Epithelial cell of proximal tubule (primary cell): ENCODE measurements at regions not wholly inside any gene's neighbourhood (a gene's known extent, or its start where the extent isn't known, plus 50 kb on each side); places are given as distances from the start of the nearest gene placed in this dataset.

Experiments
- DNase-seq: peaks from one replicate; pipeline ENCODE4 v3.0.0-alpha.2; 2011; ENCODE audit warnings: low read depth
- H3K4me3 ChIP-seq: 2 replicates; pipeline ENCODE4 v1.5.1; 2011; ENCODE audit warnings: low read depth, mild to moderate bottlenecking, low read length
- TF ChIP-seq, protein P1 (sequence below): conservative IDR thresholded peaks from 2 replicates; pipeline ENCODE4 v1.5.1; 2012; ENCODE audit warnings: low read depth, mild to moderate bottlenecking, low read length

DNA sequence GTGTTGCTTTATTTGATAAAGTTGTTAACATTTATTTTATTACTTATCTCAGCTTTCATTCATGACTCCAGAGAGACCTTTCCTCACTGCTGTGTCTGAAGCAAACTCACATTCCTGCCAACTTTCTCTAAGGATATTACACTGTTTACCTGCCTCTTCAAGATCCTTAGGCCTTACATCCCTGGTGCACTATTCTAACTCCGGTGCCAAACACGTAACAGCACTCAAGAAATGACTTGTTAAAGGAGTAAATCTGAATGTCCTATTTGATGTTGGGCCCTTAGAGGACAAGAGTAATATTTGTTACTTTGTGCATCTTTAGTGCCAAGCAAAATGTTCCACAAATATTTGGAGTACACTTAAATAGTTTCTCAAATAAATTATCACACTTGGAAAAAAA is 324.1 kb upstream of the FLRT2 start:
- no peak overlapping the region for H3K4me3 ChIP-seq
- TF ChIP-seq, protein P1, sequence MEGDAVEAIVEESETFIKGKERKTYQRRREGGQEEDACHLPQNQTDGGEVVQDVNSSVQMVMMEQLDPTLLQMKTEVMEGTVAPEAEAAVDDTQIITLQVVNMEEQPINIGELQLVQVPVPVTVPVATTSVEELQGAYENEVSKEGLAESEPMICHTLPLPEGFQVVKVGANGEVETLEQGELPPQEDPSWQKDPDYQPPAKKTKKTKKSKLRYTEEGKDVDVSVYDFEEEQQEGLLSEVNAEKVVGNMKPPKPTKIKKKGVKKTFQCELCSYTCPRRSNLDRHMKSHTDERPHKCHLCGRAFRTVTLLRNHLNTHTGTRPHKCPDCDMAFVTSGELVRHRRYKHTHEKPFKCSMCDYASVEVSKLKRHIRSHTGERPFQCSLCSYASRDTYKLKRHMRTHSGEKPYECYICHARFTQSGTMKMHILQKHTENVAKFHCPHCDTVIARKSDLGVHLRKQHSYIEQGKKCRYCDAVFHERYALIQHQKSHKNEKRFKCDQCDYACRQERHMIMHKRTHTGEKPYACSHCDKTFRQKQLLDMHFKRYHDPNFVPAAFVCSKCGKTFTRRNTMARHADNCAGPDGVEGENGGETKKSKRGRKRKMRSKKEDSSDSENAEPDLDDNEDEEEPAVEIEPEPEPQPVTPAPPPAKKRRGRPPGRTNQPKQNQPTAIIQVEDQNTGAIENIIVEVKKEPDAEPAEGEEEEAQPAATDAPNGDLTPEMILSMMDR: no peak
- no peak for DNase-seq

DNA sequence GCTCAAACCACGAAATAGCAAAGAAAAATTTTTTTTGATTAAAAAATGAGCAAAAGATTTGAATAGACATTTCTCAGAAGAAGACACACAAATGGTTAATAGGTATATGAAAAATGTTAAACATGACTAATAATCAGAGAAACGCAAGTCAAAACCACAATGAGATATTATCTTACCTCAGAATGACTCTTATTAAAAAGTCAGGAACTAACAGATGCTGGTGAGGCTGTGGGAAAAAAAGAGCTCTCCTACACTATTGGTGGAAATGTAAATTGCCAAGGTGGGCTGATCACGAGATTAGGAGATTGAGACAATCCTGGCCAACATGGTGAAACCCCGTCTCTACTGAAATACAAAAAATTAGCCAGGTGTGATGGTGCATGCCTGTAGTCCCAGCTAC is 315.5 kb upstream of the FLRT2 start:
- TF ChIP-seq, protein P1: no peak
- H3K4me3 ChIP-seq: no peak overlapping the region
- no peak for DNase-seq

DNA sequence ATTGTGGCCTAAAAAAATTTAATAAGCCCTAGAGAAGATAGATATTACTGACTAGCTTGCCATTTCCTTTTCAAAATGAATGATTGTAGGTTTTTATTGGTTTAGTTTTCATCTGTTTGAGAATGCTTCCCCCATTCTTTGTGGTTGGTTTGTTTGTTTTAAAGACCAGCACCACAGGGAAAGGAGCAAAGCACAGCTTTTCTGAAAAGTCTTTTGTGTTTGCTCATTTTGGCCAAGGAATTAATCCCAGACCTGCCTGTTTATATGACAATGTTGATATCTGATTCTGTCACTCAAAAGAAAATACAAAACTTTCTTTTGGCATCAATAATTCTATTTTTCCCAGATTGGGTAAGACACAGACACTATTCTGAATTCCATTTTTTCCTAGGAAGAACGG is 312.5 kb upstream of the FLRT2 start:
- H3K4me3 ChIP-seq: no peak overlapping the region
- no peak for DNase-seq
- TF ChIP-seq, protein P1: no peak

DNA sequence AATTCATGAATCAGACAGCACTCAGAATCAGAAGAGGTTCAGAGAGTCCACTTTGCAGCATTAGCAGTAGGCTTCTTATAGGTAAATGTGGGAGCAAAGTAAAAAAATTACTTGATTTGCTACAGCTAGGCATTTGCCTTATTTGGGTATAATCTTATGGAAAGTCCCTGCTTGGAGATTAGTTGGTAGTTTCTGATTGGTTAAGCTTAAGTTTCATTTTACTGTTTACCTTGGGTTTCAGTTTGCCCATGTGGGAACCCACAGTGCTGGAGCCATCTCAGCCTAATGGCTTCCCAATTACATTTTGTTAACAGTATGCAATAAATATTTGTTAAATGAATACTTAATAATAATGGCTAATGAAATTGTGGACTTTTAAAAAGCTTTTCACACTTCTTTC is 311.0 kb upstream of the FLRT2 start:
- no peak for DNase-seq
- TF ChIP-seq, protein P1: no peak
- no peak overlapping the region for H3K4me3 ChIP-seq

DNA sequence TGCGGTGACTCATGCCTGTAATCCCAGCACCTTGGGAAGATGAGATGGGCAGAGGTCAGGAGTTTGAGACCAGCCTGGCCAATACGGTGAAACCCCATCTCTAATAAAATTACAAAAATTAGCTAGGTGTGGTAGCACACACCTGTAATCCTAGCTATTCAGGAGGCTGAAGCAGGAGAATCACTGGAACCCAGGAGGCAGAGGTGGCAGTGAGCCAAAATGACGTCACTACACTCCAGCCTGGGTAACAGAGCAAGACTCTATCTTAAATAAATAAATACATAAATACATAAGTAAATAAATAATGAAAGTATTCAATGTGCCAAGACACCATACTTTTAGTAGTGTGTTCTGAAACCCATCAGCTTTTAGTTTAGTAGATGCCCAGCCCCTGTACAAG is 308.1 kb upstream of the FLRT2 start:
- no peak overlapping the region for H3K4me3 ChIP-seq
- TF ChIP-seq, protein P1: no peak
- DNase-seq: no peak

DNA sequence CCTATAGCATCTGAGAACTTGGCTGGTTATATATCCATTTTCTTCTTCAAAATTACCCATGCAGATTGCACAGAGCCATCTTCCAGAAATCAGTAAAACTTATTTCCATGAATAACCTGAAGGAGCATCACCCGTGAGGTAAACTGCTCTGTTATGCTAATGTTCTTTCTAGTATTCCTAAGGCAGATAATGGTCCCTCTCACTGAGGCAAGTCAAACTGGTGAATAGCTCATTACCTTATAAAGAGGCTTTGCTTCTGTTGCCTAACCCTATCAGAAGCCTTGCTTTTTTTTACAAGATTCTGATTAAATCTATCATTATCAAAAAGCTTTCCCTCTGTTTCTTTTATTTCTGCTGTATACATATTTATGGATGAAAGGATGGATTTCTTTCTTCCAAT is 307.6 kb upstream of the FLRT2 start:
- DNase-seq: no peak
- TF ChIP-seq, protein P1: no peak
- no peak overlapping the region for H3K4me3 ChIP-seq

DNA sequence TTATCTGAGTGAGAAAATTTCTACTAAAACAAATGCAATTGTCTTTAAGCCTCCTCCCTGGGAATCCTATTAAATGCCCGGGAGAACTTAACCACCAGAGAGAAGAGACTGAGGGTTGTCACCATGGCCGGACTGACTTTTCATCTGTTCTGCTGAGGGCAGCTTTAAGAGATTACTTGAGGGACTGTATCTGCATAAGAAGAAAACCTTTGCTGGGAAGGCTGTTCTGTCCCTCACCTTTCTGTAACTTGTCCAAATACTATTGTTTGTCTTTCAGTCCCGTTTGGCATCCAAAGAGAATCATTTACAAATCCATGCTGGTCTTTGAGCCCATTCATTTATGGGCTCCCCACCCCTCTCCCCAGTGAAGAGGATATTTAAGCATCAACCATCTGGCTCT is 306.3 kb upstream of the FLRT2 start:
- DNase-seq: no peak

More for the DNA sequence above, 306.3 kb upstream of the FLRT2 start:
- TF ChIP-seq, protein P1: no peak
- no peak overlapping the region for H3K4me3 ChIP-seq
